Stomach (tissue), 8 donors: ENCODE measurements at regions not wholly inside any gene's neighbourhood (a gene's known extent, or its start where the extent isn't known, plus 50 kb on each side); places are given as distances from the start of the nearest gene placed in this dataset.
"Not testable (repeated sequence)": the region's sequence is repeated elsewhere in the genome, so short reads cannot be mapped to it uniquely, and the experiment has no call there.

ENCODE experiments used
- DNase-seq, 2 donors: peaks; one replicate each; pipeline versions ENCODE4 v3.0.0 to v3.0.0-alpha.2; 2013 to 2019
- H3K27ac ChIP-seq, 5 donors: fragments of 200-600 bp in 4 of 5; sonication (generic) in 4 of 5; one replicate each; pipeline ENCODE4 v1.5.1; 2013 to 2019; ENCODE audit warnings: mild to moderate bottlenecking in 1 of 5, moderate library complexity in 1 of 5
- H3K27me3 ChIP-seq, 3 donors: fragments of 200-600 bp; sonication (generic); one replicate each; pipeline ENCODE4 v1.5.1; 2017 to 2019; ENCODE audit warnings: mixed run types in 1 of 3
- H3K36me3 ChIP-seq, 4 donors: fragments of 200-600 bp; sonication (generic); 1 replicate in 3 of 4; 2 replicates in 1 of 4; pipeline ENCODE4 v1.5.1; 2016 to 2019
- H3K4me1 ChIP-seq, 4 donors: fragments of 200-600 bp; sonication (generic); one replicate each; pipeline ENCODE4 v1.5.1; 2016 to 2019
- H3K4me3 ChIP-seq, 4 donors: fragments of 200-600 bp; sonication (generic) in 3 of 4; one replicate each; pipeline ENCODE4 v1.5.1; 2016 to 2019; ENCODE audit warnings: mild to moderate bottlenecking in 1 of 4
- H3K9me3 ChIP-seq, 4 donors: fragments of 200-600 bp; sonication (generic); one replicate each; pipeline ENCODE4 v1.5.1; 2016 to 2019
- EP300 ChIP-seq: sonication (generic); formaldehyde crosslinking; IDR thresholded peaks from one replicate; pipeline ENCODE4 v1.6.1; 2017; ENCODE audit warnings: antibody characterized with exemption
- POLR2A ChIP-seq, 4 donors: fragments of 450-650 bp; IDR thresholded peaks; one replicate each; pipeline ENCODE4 v1.6.1; 2016; ENCODE audit warnings: antibody characterized with exemption in 4 of 4, control low read depth in 2 of 4, mild to moderate bottlenecking in 1 of 4, moderate library complexity in 1 of 4
- POLR2AphosphoS5 ChIP-seq, 3 donors: sonication (generic); formaldehyde crosslinking; IDR thresholded peaks; one replicate each; pipeline ENCODE4 v1.6.1; 2016; ENCODE audit warnings: antibody characterized with exemption in 3 of 3
- WGBS, 5 donors: extraction: QIAGEN DNeasy Blood & Tissue Kit in 3 of 5; methylation state at CpG; one replicate each; pipeline versions ENCODE4 v1.1.5 to v1.1.7; 2013 to 2018; 5-methylcytosine and 5-hydroxymethylcytosine counted together
- intact Hi-C: fragments of 100-400 bp; cut with DNase I; formaldehyde crosslinking; loops from one replicate; pipeline ENCODE4 v1.15.1; 2023; ENCODE audit warnings: low total_unique reads
- TF ChIP-seq, protein P1 (sequence below), 7 experiments: fragments of 450-650 bp in 4 of 7; fragments of 200-600 bp in 3 of 7; sonication (generic) in 3 of 7; IDR thresholded peaks; one replicate each; pipeline ENCODE4 v1.5.1; 2016 to 2019; ENCODE audit warnings: antibody characterized with exemption in 7 of 7, control low read depth in 2 of 7, mild to moderate bottlenecking in 1 of 7
- donor health status: healthy with polysubstance abuse.
- donor health status: Bipolar disorder and iron deficiency.
- donor health status: healthy.

- Histone ChIP-seq H3K27ac (no peak overlapping the region), H3K9me3 (peaks cover 0 to 8% (median 0%) of the 10 kb centered on the region in 4 donors), H3K36me3 (no peaks in the 10 kb centered on the region), H3K4me1 (no peaks in the 10 kb centered on the region), H3K27me3 (no peaks in the 10 kb centered on the region), H3K4me3 (no peak overlapping the region)
- WGBS, 5 donors: 82 to 96% (median 90%) methylated on average over 2 of the region's 2 CpGs
- no peak for TF ChIP-seq POLR2A (IDR thresholded peaks at IDR 0.05)
- TF ChIP-seq EP300: no peak
- TF ChIP-seq, protein P1, sequence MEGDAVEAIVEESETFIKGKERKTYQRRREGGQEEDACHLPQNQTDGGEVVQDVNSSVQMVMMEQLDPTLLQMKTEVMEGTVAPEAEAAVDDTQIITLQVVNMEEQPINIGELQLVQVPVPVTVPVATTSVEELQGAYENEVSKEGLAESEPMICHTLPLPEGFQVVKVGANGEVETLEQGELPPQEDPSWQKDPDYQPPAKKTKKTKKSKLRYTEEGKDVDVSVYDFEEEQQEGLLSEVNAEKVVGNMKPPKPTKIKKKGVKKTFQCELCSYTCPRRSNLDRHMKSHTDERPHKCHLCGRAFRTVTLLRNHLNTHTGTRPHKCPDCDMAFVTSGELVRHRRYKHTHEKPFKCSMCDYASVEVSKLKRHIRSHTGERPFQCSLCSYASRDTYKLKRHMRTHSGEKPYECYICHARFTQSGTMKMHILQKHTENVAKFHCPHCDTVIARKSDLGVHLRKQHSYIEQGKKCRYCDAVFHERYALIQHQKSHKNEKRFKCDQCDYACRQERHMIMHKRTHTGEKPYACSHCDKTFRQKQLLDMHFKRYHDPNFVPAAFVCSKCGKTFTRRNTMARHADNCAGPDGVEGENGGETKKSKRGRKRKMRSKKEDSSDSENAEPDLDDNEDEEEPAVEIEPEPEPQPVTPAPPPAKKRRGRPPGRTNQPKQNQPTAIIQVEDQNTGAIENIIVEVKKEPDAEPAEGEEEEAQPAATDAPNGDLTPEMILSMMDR (IDR thresholded peaks at IDR 0.05): no peak
- no peak for TF ChIP-seq POLR2AphosphoS5 (IDR thresholded peaks at IDR 0.05)
- intact Hi-C loops: no loop called here
- DNase-seq: no peak
Observed at GRCh38 chr21:18002393-18002792, 183.2 kb upstream of the C21orf91 start.

DNA sequence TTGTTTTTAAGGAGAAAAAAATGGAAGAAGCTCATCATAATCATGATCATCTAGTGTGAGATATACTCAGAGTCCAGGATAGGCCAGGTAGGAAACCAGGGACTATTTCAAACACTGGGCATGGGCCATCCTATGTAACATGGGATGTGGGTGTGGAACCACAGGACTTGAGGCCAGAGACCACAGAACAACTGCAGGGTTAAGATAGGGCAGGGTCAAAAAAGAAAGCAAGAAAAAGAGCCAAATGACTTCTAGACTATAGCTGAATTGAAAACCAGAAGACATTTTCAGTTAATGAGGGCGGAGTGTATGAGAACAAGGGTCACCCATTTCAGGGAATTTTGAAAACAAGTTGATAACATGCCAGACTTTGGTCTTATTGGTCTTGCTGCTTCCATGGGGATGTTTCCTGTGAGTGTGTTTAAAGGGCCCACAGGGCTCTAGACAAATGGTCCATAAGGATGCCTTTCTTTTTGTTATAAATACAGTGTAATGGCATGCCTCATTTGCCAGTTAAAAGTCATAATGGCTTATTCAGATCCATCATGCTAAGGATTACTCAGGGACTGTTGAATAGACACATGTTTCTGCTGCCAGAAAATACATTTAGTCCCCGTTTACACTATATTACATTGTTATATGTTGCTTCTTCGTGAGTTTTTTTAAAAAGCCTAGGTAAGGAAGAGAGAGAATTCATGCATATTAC lies 182.0 kb upstream of the C21orf91 start:
- Histone ChIP-seq H3K27me3 (no peaks in the 10 kb centered on the region), H3K27ac (no peak overlapping the region), H3K4me3 (no peak overlapping the region), H3K4me1 (no peaks in the 10 kb centered on the region), H3K9me3 (peaks cover 0 to 8% (median 0%) of the 10 kb centered on the region in 4 donors), H3K36me3 (no peaks in the 10 kb centered on the region)
- 56 to 68% (median 58%) methylated on average over 3 of the region's 3 CpGs for WGBS, 5 donors
- intact Hi-C loops: no loop called here
- TF ChIP-seq EP300 (no peak), POLR2A (IDR thresholded peaks at IDR 0.05) (no peak), POLR2AphosphoS5 (IDR thresholded peaks at IDR 0.05) (no peak)
- TF ChIP-seq, protein P1 (IDR thresholded peaks at IDR 0.05): no peak
- peak in 1 of 2 donors; percentile 13 for DNase-seq

- DNase-seq, H3K27ac ChIP-seq, H3K4me1 ChIP-seq, intact Hi-C loops, H3K36me3 ChIP-seq, H3K27me3 ChIP-seq, H3K4me3 ChIP-seq: not testable (repeated sequence)
- WGBS, 5 donors: 80 to 85% (median 83%) methylated on average over 4 of the region's 4 CpGs
- H3K9me3 ChIP-seq: peaks cover 0 to 15% (median 0%) of the 10 kb centered on the region in 4 donors
Observed at GRCh38 chr21:17998599-17998998, 179.4 kb upstream of the C21orf91 start.

GRCh38 chr21:17989780-17990179 lies 170.6 kb upstream of the C21orf91 start:
- Histone ChIP-seq H3K36me3 (no peaks in the 10 kb centered on the region), H3K27ac (no peak overlapping the region), H3K4me3 (no peak overlapping the region), H3K9me3 (peaks cover 0 to 21% (median 5%) of the 10 kb centered on the region in 4 donors), H3K27me3 (no peaks in the 10 kb centered on the region), H3K4me1 (no peaks in the 10 kb centered on the region)
- 36 to 58% (median 53%) methylated on average over 3 of the region's 3 CpGs for WGBS, 5 donors
- TF ChIP-seq, protein P1 (IDR thresholded peaks at IDR 0.05): no peak
- no peak for TF ChIP-seq EP300
- no peak for TF ChIP-seq POLR2A (IDR thresholded peaks at IDR 0.05)
- TF ChIP-seq POLR2AphosphoS5 (IDR thresholded peaks at IDR 0.05): no peak
- intact Hi-C loops: no loop called here
- no peak for DNase-seq

DNA sequence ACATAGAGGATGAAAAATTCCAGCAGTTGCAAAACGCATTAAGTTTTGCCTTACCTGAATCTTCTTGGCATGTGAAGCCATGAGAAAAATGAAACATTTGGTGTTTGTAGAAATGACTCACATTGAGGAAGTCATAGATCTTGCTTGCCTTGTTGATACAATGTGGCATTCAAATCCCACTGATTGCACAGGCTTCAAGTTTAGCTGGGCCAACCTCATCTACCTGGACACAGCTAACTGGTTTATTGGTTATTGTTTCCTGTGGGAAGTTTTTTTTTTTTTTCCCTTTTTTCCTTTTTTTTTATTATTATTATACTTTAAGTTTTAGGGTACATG lies 168.9 kb upstream of the C21orf91 start:
- TF ChIP-seq, protein P1 (IDR thresholded peaks at IDR 0.05): no peak
- TF ChIP-seq POLR2A (IDR thresholded peaks at IDR 0.05): no peak
- no peak for TF ChIP-seq POLR2AphosphoS5 (IDR thresholded peaks at IDR 0.05)
- no peak for TF ChIP-seq EP300
- 62 to 86% (median 76%) methylated on average over 1 of the region's 1 CpG for WGBS, 5 donors

More for the DNA sequence above, 168.9 kb upstream of the C21orf91 start:
- no peaks in the 10 kb centered on the region for H3K36me3 ChIP-seq
- H3K27me3 ChIP-seq: no peaks in the 10 kb centered on the region
- peaks cover 0 to 10% (median 5%) of the 10 kb centered on the region in 4 donors for H3K9me3 ChIP-seq
- no peak for DNase-seq
- no peak overlapping the region for H3K4me3 ChIP-seq
- no peaks in the 10 kb centered on the region for H3K4me1 ChIP-seq
- intact Hi-C loops: no loop called here
- H3K27ac ChIP-seq: no peak overlapping the region
